ENCODE measurements at regions not wholly inside any gene's neighbourhood (a gene's known extent, or its start where the extent isn't known, plus 50 kb on each side); places are given as distances from the start of the nearest gene placed in this dataset.
"Not testable (repeated sequence)": the region's sequence is repeated elsewhere in the genome, so short reads cannot be mapped to it uniquely, and the experiment has no call there.

- no peak overlapping the region for H3K4me3 ChIP-seq (replicated peaks in 1 of 2; ENCODE audit: low read depth in 2 of 2, low read length in 2 of 2)
- DNase-seq (ENCODE audit: low read depth in 2 of 2) = peak in 1 of 2 donors; percentile 9
- TF ChIP-seq CTCF (IDR thresholded peaks at IDR 0.05; ENCODE audit: low read depth, low read length) = no peak
These were observed 544.1 kb downstream of the KCNH5 start for GRCh38 chr14:62501021-62501750.

- no peak overlapping the region for H3K4me3 ChIP-seq (replicated peaks in 1 of 2; ENCODE audit: low read depth in 2 of 2, low read length in 2 of 2)
- TF ChIP-seq CTCF (IDR thresholded peaks at IDR 0.05; ENCODE audit: low read depth, low read length) = no peak
- no peak for DNase-seq (ENCODE audit: low read depth in 2 of 2)
These were observed 540.2 kb downstream of the KCNH5 start for GRCh38 chr14:62505045-62505444.

GRCh38 chr14:62521309-62521708, 523.9 kb downstream of the KCNH5 start:
- not testable (repeated sequence) for H3K4me3 ChIP-seq (replicated peaks in 1 of 2; ENCODE audit: low read depth in 2 of 2, low read length in 2 of 2); DNase-seq (ENCODE audit: low read depth in 2 of 2)

GRCh38 chr14:62528296-62528695, 517.0 kb downstream of the KCNH5 start:
- no peak for TF ChIP-seq CTCF (IDR thresholded peaks at IDR 0.05; ENCODE audit: low read depth, low read length)
- peak in 1 of 2 donors; percentile 37 for DNase-seq (ENCODE audit: low read depth in 2 of 2)
- no peak overlapping the region for H3K4me3 ChIP-seq (replicated peaks in 1 of 2; ENCODE audit: low read depth in 2 of 2, low read length in 2 of 2)

- peak in 1 of 2 donors; percentile 19 for DNase-seq (ENCODE audit: low read depth in 2 of 2)
These were observed 513.1 kb downstream of the KCNH5 start for GRCh38 chr14:62532181-62532580.

GRCh38 chr14:62546862-62547474, 498.3 kb downstream of the KCNH5 start:
- H3K4me3 ChIP-seq (replicated peaks in 1 of 2; ENCODE audit: low read depth in 2 of 2, low read length in 2 of 2) = no peak overlapping the region
- DNase-seq (ENCODE audit: low read depth in 2 of 2) = peak in 1 of 2 donors; percentile 10
- no peak for TF ChIP-seq CTCF (IDR thresholded peaks at IDR 0.05; ENCODE audit: low read depth, low read length)

More at GRCh38 chr14:62532181-62532580, 513.1 kb downstream of the KCNH5 start:
- TF ChIP-seq CTCF (IDR thresholded peaks at IDR 0.05; ENCODE audit: low read depth, low read length) = no peak
- no peak overlapping the region for H3K4me3 ChIP-seq (replicated peaks in 1 of 2; ENCODE audit: low read depth in 2 of 2, low read length in 2 of 2)

- no peak for TF ChIP-seq CTCF (IDR thresholded peaks at IDR 0.05; ENCODE audit: low read depth, low read length)
- DNase-seq (ENCODE audit: low read depth in 2 of 2) = no peak
- H3K4me3 ChIP-seq (replicated peaks in 1 of 2; ENCODE audit: low read depth in 2 of 2, low read length in 2 of 2) = no peak overlapping the region
These were observed 487.8 kb downstream of the KCNH5 start for GRCh38 chr14:62557416-62557815.

All from cardiac fibroblast (primary cell).